ENCODE measurements at regions not wholly inside any gene's neighbourhood (a gene's known extent, or its start where the extent isn't known, plus 50 kb on each side); places are given as distances from the start of the nearest gene placed in this dataset.

GRCh38 chr1:14262637-14263036, 335.8 kb upstream of the KAZN start:
- peaks cover 69% of the 10 kb centered on the region for H3K4me1 Mint-ChIP-seq
- H3K27ac Mint-ChIP-seq = peak overlapping the region in 2 of 3 experiments; percentile 25 to 56
- peak overlapping the region in 1 of 3 experiments; percentile 1 for H3K4me3 Mint-ChIP-seq
- H3K27me3 Mint-ChIP-seq (ENCODE audit: low read depth) = peaks cover 24% of the 10 kb centered on the region
- no peaks in the 10 kb centered on the region for H3K9me3 Mint-ChIP-seq
- TF ChIP-seq CTCF (IDR thresholded peaks at IDR 0.05; ENCODE audit: unreplicated experiment in 3 of 3) = no peak
- H3K36me3 Mint-ChIP-seq (ENCODE audit: low read depth) = no peaks in the 10 kb centered on the region

GRCh38 chr1:14263225-14263624, 335.3 kb upstream of the KAZN start:
- Mint-ChIP-seq H3K4me1 (peaks cover 69% of the 10 kb centered on the region), H3K4me3 (no peak overlapping the region), H3K36me3 (ENCODE audit: low read depth) (no peaks in the 10 kb centered on the region), H3K9me3 (no peaks in the 10 kb centered on the region), H3K27ac (peak overlapping the region in 1 of 3 experiments; percentile 56), H3K27me3 (ENCODE audit: low read depth) (peaks cover 27% of the 10 kb centered on the region)
- no peak for TF ChIP-seq CTCF (IDR thresholded peaks at IDR 0.05; ENCODE audit: unreplicated experiment in 3 of 3)

GRCh38 chr1:14263671-14264070, 334.8 kb upstream of the KAZN start:
- peaks cover 28% of the 10 kb centered on the region for H3K27me3 Mint-ChIP-seq (ENCODE audit: low read depth)
- no peak for TF ChIP-seq CTCF (IDR thresholded peaks at IDR 0.05; ENCODE audit: unreplicated experiment in 3 of 3)
- no peaks in the 10 kb centered on the region for H3K9me3 Mint-ChIP-seq
- no peak overlapping the region for H3K4me3 Mint-ChIP-seq
- peaks cover 67% of the 10 kb centered on the region for H3K4me1 Mint-ChIP-seq
- peak overlapping the region in 1 of 3 experiments; percentile 56 for H3K27ac Mint-ChIP-seq
- no peaks in the 10 kb centered on the region for H3K36me3 Mint-ChIP-seq (ENCODE audit: low read depth)

DNA sequence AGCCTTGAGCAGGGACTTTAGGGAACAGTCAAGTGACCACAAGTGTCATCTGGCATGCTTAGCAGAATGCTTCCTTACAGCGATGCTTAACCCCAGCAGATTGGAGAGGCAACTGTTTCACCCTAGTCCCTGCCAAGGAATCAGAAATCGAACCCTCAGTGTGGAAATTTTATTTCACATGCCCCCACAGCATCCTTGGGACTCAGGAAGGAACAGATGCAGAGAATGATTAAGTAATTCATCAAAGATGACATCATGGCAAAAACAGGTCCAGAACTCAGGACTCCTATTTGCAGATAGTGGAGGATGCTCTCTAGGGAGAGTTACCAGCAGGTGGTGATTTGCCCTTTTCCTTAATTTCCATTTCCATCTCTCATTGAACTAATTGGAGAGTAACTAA, 333.0 kb upstream of the KAZN start:
- Mint-ChIP-seq H3K4me3 (no peak overlapping the region), H3K27ac (no peak overlapping the region), H3K36me3 (ENCODE audit: low read depth) (no peaks in the 10 kb centered on the region), H3K9me3 (no peaks in the 10 kb centered on the region), H3K27me3 (ENCODE audit: low read depth) (peaks cover 19% of the 10 kb centered on the region), H3K4me1 (peaks cover 51% of the 10 kb centered on the region)
- TF ChIP-seq CTCF (IDR thresholded peaks at IDR 0.05; ENCODE audit: unreplicated experiment in 3 of 3) = no peak

DNA sequence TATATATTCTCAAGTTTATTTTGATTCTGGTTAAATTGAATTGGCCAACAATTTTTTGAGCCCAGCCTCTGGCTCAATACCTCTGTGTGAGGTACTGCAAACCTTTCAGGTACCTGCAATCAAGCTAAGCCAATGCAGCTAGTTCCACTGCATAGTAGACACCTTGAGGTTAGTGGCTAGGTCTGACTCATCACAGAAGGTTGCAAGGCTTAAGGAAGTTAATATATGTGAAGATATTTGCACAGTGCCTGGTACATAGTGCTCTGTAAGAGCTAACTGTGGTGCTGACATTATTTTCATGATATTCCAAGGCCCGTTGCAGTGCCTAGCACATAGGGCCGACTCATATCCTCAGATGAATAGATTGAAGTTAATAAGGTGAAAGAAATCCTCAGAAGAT, 330.5 kb upstream of the KAZN start:
- no peaks in the 10 kb centered on the region for H3K9me3 Mint-ChIP-seq
- no peaks in the 10 kb centered on the region for H3K36me3 Mint-ChIP-seq (ENCODE audit: low read depth)
- no peak for TF ChIP-seq CTCF (IDR thresholded peaks at IDR 0.05; ENCODE audit: unreplicated experiment in 3 of 3)
- H3K4me3 Mint-ChIP-seq = no peak overlapping the region
- H3K27me3 Mint-ChIP-seq (ENCODE audit: low read depth) = peaks cover 5% of the 10 kb centered on the region
- H3K27ac Mint-ChIP-seq = no peak overlapping the region
- H3K4me1 Mint-ChIP-seq = peaks cover 31% of the 10 kb centered on the region

DNA sequence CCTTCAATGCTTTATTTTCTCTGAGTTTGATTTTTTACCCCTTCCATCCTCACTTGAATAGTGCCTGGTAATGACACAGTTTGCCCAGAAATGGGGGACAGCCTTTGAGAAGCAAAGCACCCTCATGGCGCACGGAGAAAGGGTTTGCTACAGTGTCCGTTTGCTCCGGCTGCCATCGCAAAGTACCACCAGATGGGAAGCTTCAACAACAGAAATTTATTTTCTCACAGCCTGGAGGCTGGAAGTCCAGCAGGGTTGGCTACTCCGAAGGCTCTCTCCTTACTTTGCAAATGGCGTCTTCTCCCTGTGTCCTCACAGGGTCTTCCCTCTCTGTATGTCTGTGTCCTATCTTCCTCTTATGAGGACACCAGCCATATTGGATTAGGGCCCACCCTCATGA, 327.7 kb upstream of the KAZN start:
- H3K9me3 Mint-ChIP-seq = no peaks in the 10 kb centered on the region
- peaks cover 3% of the 10 kb centered on the region for H3K4me1 Mint-ChIP-seq
- TF ChIP-seq CTCF (IDR thresholded peaks at IDR 0.05; ENCODE audit: unreplicated experiment in 3 of 3) = no peak
- no peak overlapping the region for H3K27ac Mint-ChIP-seq
- H3K4me3 Mint-ChIP-seq = no peak overlapping the region
- peaks cover 11% of the 10 kb centered on the region for H3K27me3 Mint-ChIP-seq (ENCODE audit: low read depth)
- H3K36me3 Mint-ChIP-seq (ENCODE audit: low read depth) = no peaks in the 10 kb centered on the region
